Caco-2 (cell line): ENCODE measurements at regions not wholly inside any gene's neighbourhood (a gene's known extent, or its start where the extent isn't known, plus 50 kb on each side); places are given as distances from the start of the nearest gene placed in this dataset.

ENCODE experiments used
- BruUV-seq: library from RNA; stranded (reverse); fragments of 400-500 nt; replicated peaks from 2 replicates; lab custom pipeline; 2021; lab: Mats Ljungman, UMichigan
- CTCF ChIA-PET: fragments of 300-600 bp; sonication (Branson Sonifier 250); formaldehyde crosslinking; loops from one replicate; lab custom pipeline; 2022; ENCODE audit warnings: antibody characterized with exemption; lab: Charles Lee
- POLR2A ChIA-PET: fragments of 300-600 bp; sonication (Branson Sonifier 250); formaldehyde crosslinking; loops from one replicate; lab custom pipeline; 2022; ENCODE audit warnings: antibody characterized with exemption; lab: Charles Lee
- DNase-seq, 2 experiments: peaks; one replicate each; pipeline versions ENCODE4 v3.0.0 to v3.0.0-alpha.2; 2020 to 2022
- H3K27me3 ChIP-seq: replicated peaks from 2 replicates; pipeline ENCODE4 v1.6.0; 2011; ENCODE audit warnings: low read length; ENCODE audit not compliant: control insufficient read depth, insufficient read depth
- H3K36me3 ChIP-seq: 2 replicates; pipeline ENCODE4 v1.5.1; 2011; ENCODE audit warnings: low read length; ENCODE audit not compliant: control insufficient read depth, insufficient read depth
- H3K4me1 ChIP-seq: fragments of 250-450 bp; sonication (Bioruptor Pico); 2 replicates; pipeline ENCODE4 v1.5.1; 2020; ENCODE audit warnings: mild to moderate bottlenecking
- H3K4me3 ChIP-seq: 2 replicates; pipeline ENCODE4 v1.5.1; 2011; ENCODE audit warnings: low read depth, mild to moderate bottlenecking, control low read depth, low read length
- H3K9me3 ChIP-seq: fragments of 250-450 bp; sonication (Bioruptor Pico); 2 replicates; pipeline ENCODE4 v1.5.1; 2020; ENCODE audit warnings: mild to moderate bottlenecking, moderate library complexity
- H3K27ac Mint-ChIP-seq: one replicate; pipeline ENCODE4 v1.8.0; 2022; ENCODE audit warnings: mixed read lengths; ENCODE audit not compliant: unreplicated experiment
- H3K27me3 Mint-ChIP-seq: one replicate; pipeline ENCODE4 v1.8.0; 2022; ENCODE audit warnings: mixed read lengths; ENCODE audit not compliant: insufficient read depth, unreplicated experiment
- H3K36me3 Mint-ChIP-seq: one replicate; pipeline ENCODE4 v1.8.0; 2022; ENCODE audit warnings: mild to moderate bottlenecking, mixed read lengths; ENCODE audit not compliant: insufficient read depth, unreplicated experiment
- H3K4me1 Mint-ChIP-seq: one replicate; pipeline ENCODE4 v1.8.0; 2022; ENCODE audit warnings: low read depth, mixed read lengths; ENCODE audit not compliant: unreplicated experiment
- H3K4me3 Mint-ChIP-seq: one replicate; pipeline ENCODE4 v1.8.0; 2022; ENCODE audit warnings: mild to moderate bottlenecking, moderate library complexity, mixed read lengths; ENCODE audit not compliant: unreplicated experiment
- H3K9me3 Mint-ChIP-seq: one replicate; pipeline ENCODE4 v1.8.0; 2022; ENCODE audit warnings: mixed read lengths; ENCODE audit not compliant: unreplicated experiment
- intact Hi-C: fragments of 100-400 bp; cut with micrococcal nuclease; formaldehyde crosslinking; loops from one replicate; pipeline ENCODE4 v1.10.0; 2022; ENCODE audit not compliant: unreplicated experiment
- TF ChIP-seq, protein P1 (sequence below), 2 experiments: fragments of 200-600 bp in 1 of 2; IDR thresholded peaks; 1 replicate in 1 of 2; 2 replicates in 1 of 2; pipeline versions ENCODE4 v1.5.1 to v1.8.0; 2011 to 2022; ENCODE audit warnings: antibody characterized with exemption in 1 of 2, control low read depth in 1 of 2, inconsistent platforms in 1 of 2, low read depth in 1 of 2, low read length in 1 of 2, mild to moderate bottlenecking in 1 of 2, moderate library complexity in 1 of 2; ENCODE audit not compliant: insufficient read depth in 1 of 2, severe bottlenecking in 1 of 2, unreplicated experiment in 1 of 2

DNA sequence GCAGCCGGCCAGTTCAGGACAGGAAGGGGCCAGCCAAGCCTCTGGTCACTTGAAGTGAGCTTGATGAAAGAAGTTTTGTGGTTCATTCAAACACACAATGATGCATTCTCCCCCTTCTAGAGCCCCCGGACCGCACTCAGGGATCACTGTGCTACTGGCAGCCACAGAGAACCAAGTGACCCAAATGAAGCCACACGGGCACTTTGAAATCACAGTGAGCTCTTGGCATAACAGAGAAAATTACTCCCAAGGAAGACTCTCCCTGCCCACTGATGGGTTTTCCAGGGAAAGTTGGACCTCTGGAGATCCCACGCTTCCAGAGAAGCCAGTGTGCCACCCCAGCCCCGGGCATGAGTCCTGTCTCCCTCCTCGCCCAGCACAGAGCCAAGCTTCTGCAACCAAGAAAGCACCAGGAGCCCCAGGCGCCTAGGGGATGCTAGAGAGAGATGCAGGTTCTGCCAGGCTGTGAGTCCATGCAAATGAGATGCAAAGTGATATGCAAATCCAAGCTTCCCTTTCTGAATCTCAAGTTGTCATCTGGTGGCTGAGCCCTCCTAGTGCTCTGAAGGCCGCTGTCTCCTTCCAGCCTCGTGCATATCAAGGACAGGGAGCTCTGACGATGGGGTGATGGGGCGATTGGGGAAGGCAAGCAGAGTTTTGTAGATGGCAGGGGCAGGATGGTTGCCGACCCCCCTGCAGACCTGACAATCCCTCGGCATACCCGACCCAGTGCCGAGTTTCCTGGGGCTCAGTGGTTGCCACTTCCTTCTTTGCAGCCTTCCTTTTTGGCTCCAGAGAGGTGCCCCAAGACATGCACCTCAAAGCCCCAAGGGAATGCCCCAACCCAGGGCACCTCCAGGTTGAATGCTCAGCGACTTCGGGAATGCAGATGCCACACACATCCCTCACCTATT lies 59.7 kb upstream of the TNRC6C start:
- no peak for DNase-seq
- no peaks in the 10 kb centered on the region for H3K36me3 Mint-ChIP-seq
- POLR2A ChIA-PET, result no interaction called here
- no peaks in the 10 kb centered on the region for H3K4me1 Mint-ChIP-seq
- intact Hi-C loops, result no loop called here
- Histone ChIP-seq H3K36me3 (no peaks in the 10 kb centered on the region), H3K4me3 (no peak overlapping the region), H3K9me3 (no peaks in the 10 kb centered on the region), H3K27me3 (no peaks in the 10 kb centered on the region; the same call in 1 of the 2 replicates), H3K4me1 (no peaks in the 10 kb centered on the region)
- no peak overlapping the region for H3K4me3 Mint-ChIP-seq
- no TSS peak for BruUV-seq
- peaks cover 33% of the 10 kb centered on the region for H3K27me3 Mint-ChIP-seq
- H3K27ac Mint-ChIP-seq, result no peak overlapping the region
- TF ChIP-seq, protein P1, sequence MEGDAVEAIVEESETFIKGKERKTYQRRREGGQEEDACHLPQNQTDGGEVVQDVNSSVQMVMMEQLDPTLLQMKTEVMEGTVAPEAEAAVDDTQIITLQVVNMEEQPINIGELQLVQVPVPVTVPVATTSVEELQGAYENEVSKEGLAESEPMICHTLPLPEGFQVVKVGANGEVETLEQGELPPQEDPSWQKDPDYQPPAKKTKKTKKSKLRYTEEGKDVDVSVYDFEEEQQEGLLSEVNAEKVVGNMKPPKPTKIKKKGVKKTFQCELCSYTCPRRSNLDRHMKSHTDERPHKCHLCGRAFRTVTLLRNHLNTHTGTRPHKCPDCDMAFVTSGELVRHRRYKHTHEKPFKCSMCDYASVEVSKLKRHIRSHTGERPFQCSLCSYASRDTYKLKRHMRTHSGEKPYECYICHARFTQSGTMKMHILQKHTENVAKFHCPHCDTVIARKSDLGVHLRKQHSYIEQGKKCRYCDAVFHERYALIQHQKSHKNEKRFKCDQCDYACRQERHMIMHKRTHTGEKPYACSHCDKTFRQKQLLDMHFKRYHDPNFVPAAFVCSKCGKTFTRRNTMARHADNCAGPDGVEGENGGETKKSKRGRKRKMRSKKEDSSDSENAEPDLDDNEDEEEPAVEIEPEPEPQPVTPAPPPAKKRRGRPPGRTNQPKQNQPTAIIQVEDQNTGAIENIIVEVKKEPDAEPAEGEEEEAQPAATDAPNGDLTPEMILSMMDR (IDR thresholded peaks at IDR 0.05; ENCODE audit: insufficient read depth in 1 of 2, low read depth in 1 of 2, low read length in 1 of 2, severe bottlenecking in 1 of 2, unreplicated experiment in 1 of 2), result no peak
- H3K9me3 Mint-ChIP-seq, result no peaks in the 10 kb centered on the region
- CTCF ChIA-PET, result no interaction called here

DNA sequence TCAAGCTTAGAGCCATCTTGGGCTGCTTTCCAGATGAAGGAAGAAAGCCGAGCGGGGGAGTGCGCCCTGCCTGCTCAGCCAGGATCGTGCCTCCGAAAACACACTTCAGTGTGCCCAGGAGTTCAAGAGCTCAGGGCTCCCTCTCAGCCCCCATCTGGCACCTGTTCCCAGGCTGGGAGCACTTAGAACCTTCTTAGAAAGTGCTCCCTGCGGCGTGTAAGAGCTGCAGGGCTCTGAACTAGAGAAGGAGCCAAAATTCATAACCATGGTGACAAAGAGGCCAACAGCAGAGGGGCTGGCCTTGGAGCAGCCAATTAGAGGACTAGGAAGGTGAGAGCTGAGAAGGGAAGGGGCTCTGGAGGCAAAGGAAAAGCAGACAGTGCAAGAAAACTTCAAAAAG lies 59.0 kb upstream of the TNRC6C start:
- no peaks in the 10 kb centered on the region for H3K36me3 Mint-ChIP-seq
- no peak for DNase-seq
- no peaks in the 10 kb centered on the region for H3K4me1 Mint-ChIP-seq
- ChIA-PET CTCF (no interaction called here), POLR2A (no interaction called here)
- H3K9me3 Mint-ChIP-seq, result no peaks in the 10 kb centered on the region
- TF ChIP-seq, protein P1 (IDR thresholded peaks at IDR 0.05; ENCODE audit: insufficient read depth in 1 of 2, low read depth in 1 of 2, low read length in 1 of 2, severe bottlenecking in 1 of 2, unreplicated experiment in 1 of 2), result no peak
- H3K4me3 Mint-ChIP-seq, result no peak overlapping the region
- no peaks in the 10 kb centered on the region for H3K9me3 ChIP-seq
- H3K27me3 Mint-ChIP-seq, result peaks cover 36% of the 10 kb centered on the region
- intact Hi-C loops, result no loop called here
- BruUV-seq, result no TSS peak
- no peak overlapping the region for H3K27ac Mint-ChIP-seq
- H3K4me1 ChIP-seq, result no peaks in the 10 kb centered on the region
- H3K27me3 ChIP-seq, result no peaks in the 10 kb centered on the region; the same call in 1 of the 2 replicates
- H3K36me3 ChIP-seq, result no peaks in the 10 kb centered on the region
- H3K4me3 ChIP-seq, result no peak overlapping the region

DNA sequence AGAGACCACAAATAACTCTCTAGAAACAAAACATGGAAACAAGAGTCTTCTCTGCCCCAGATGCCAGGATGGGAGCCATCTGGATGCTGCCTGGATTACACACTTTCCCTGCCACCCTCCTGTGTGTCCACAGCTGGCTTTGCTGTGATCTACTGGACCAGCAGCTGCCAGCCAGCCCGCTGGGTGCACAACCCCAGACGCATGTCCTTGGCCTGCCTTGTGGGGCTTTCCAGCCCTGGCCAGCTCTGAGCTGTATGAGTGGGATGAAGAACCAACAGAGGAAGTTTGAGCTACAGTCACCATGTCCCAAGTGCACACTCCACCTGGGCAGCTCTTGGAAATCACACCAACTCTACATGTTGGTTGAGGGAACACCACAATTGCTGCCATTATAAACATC lies 57.0 kb upstream of the TNRC6C start:
- Mint-ChIP-seq H3K36me3 (no peaks in the 10 kb centered on the region), H3K27ac (no peak overlapping the region), H3K9me3 (no peaks in the 10 kb centered on the region), H3K4me1 (no peaks in the 10 kb centered on the region), H3K27me3 (peaks cover 47% of the 10 kb centered on the region), H3K4me3 (no peak overlapping the region)
- Histone ChIP-seq H3K4me3 (no peak overlapping the region), H3K4me1 (no peaks in the 10 kb centered on the region), H3K27me3 (peaks cover 2% of the 10 kb centered on the region), H3K9me3 (no peaks in the 10 kb centered on the region), H3K36me3 (no peaks in the 10 kb centered on the region)
- intact Hi-C loops, result no loop called here
- BruUV-seq, result no TSS peak
- ChIA-PET CTCF (interaction anchor here (0.5 kb wide), 1 partner anchor 13 kb away, joined by 4 read pairs; no protein-coding TSS in a partner anchor), POLR2A (no interaction called here)
- TF ChIP-seq, protein P1 (IDR thresholded peaks at IDR 0.05; ENCODE audit: insufficient read depth in 1 of 2, low read depth in 1 of 2, low read length in 1 of 2, severe bottlenecking in 1 of 2, unreplicated experiment in 1 of 2), result no peak
- DNase-seq, result no peak
